ENCODE measurements at regions not wholly inside any gene's neighbourhood (a gene's known extent, or its start where the extent isn't known, plus 50 kb on each side); places are given as distances from the start of the nearest gene placed in this dataset.

GRCh38 chr15:96790004-96790403, 459.5 kb downstream of the NR2F2 start:
- no peak overlapping the region for H3K27ac ChIP-seq
- DNase-seq, result no peak
- no peaks in the 10 kb centered on the region for H3K27me3 ChIP-seq
- H3K36me3 ChIP-seq, result no peaks in the 10 kb centered on the region
- H3K4me1 ChIP-seq, result no peaks in the 10 kb centered on the region
- TF ChIP-seq CTCF (IDR thresholded peaks at IDR 0.05), result no peak
- H3K4me3 ChIP-seq, result no peak overlapping the region
- H3K9me3 ChIP-seq, result no peaks in the 10 kb centered on the region
- intact Hi-C loops (cut with DNase I; ENCODE audit: low total_unique reads), result no loop called here

- Histone ChIP-seq H3K4me3 (no peak overlapping the region), H3K27me3 (no peaks in the 10 kb centered on the region), H3K36me3 (no peaks in the 10 kb centered on the region), H3K9me3 (no peaks in the 10 kb centered on the region), H3K4me1 (no peaks in the 10 kb centered on the region), H3K27ac (no peak overlapping the region)
- intact Hi-C loops (cut with DNase I; ENCODE audit: low total_unique reads), result no loop called here
- DNase-seq, result no peak
- no peak for TF ChIP-seq CTCF (IDR thresholded peaks at IDR 0.05)
These were observed 461.7 kb downstream of the NR2F2 start for GRCh38 chr15:96792216-96792615.

GRCh38 chr15:96796841-96797240, 466.3 kb downstream of the NR2F2 start:
- DNase-seq, result no peak
- Histone ChIP-seq H3K27me3 (peaks cover 0 to 2% of the 10 kb centered on the region in 2 donors), H3K27ac (no peak overlapping the region), H3K4me1 (no peaks in the 10 kb centered on the region), H3K36me3 (no peaks in the 10 kb centered on the region), H3K4me3 (no peak overlapping the region), H3K9me3 (no peaks in the 10 kb centered on the region)
- TF ChIP-seq CTCF (IDR thresholded peaks at IDR 0.05), result no peak
- intact Hi-C loops (cut with DNase I; ENCODE audit: low total_unique reads), result no loop called here

GRCh38 chr15:96801576-96802150, 471.2 kb downstream of the NR2F2 start:
- intact Hi-C loops (cut with DNase I; ENCODE audit: low total_unique reads), result no loop called here
- Histone ChIP-seq H3K4me1 (no peaks in the 10 kb centered on the region), H3K27ac (no peak overlapping the region), H3K27me3 (peaks cover 0 to 6% of the 10 kb centered on the region in 2 donors), H3K9me3 (no peaks in the 10 kb centered on the region), H3K36me3 (no peaks in the 10 kb centered on the region), H3K4me3 (no peak overlapping the region)
- TF ChIP-seq CTCF (IDR thresholded peaks at IDR 0.05), result no peak
- no peak for DNase-seq

- H3K27ac ChIP-seq, result no peak overlapping the region
- H3K4me1 ChIP-seq, result no peaks in the 10 kb centered on the region
- no peak for DNase-seq
- H3K4me3 ChIP-seq, result no peak overlapping the region
- H3K36me3 ChIP-seq, result no peaks in the 10 kb centered on the region
- intact Hi-C loops (cut with DNase I; ENCODE audit: low total_unique reads), result no loop called here
- H3K9me3 ChIP-seq, result no peaks in the 10 kb centered on the region
- no peak for TF ChIP-seq CTCF (IDR thresholded peaks at IDR 0.05)
- peaks cover 0 to 6% of the 10 kb centered on the region in 2 donors for H3K27me3 ChIP-seq
These were observed 472.2 kb downstream of the NR2F2 start for GRCh38 chr15:96802611-96803255.

All from tibial artery (tissue), 4 donors.